HuH-7 (cell line): ENCODE measurements at regions not wholly inside any gene's neighbourhood (a gene's known extent, or its start where the extent isn't known, plus 50 kb on each side); places are given as distances from the start of the nearest gene placed in this dataset.
A peak's percentile ranks its signal among the peaks of the same experiment; 100 is the strongest.

Experiments used
- DNase-seq: peaks from one replicate; pipeline ENCODE4 v3.0.0; 2011; ENCODE audit warnings: low spot score

- no peak for DNase-seq
Observed at GRCh38 chr15:59953392-59953883, 50.7 kb upstream of the FOXB1 start.

- DNase-seq = no peak
Observed at GRCh38 chr15:59952960-59953359, 51.2 kb upstream of the FOXB1 start.

GRCh38 chr15:59950603-59951388 lies 53.3 kb upstream of the FOXB1 start:
- no peak for DNase-seq

GRCh38 chr15:59948924-59949613 lies 55.0 kb upstream of the FOXB1 start:
- no peak for DNase-seq

- DNase-seq = no peak
Observed at GRCh38 chr15:59946084-59946483, 58.0 kb upstream of the FOXB1 start.

- no peak for DNase-seq
Observed at GRCh38 chr15:59945036-59945435, 59.1 kb upstream of the FOXB1 start.

- no peak for DNase-seq
Observed at GRCh38 chr15:59941612-59942011, 62.5 kb upstream of the FOXB1 start.

- no peak for DNase-seq
Observed at GRCh38 chr15:59940928-59941327, 63.2 kb upstream of the FOXB1 start.

- no peak for DNase-seq
Observed at GRCh38 chr15:59940456-59940855, 63.7 kb upstream of the FOXB1 start.

- DNase-seq = no peak
Observed at GRCh38 chr15:59936741-59937140, 67.4 kb upstream of the FOXB1 start.

GRCh38 chr15:59933607-59934006 lies 70.5 kb upstream of the FOXB1 start:
- no peak for DNase-seq

GRCh38 chr15:59931646-59932261 lies 72.4 kb upstream of the FOXB1 start:
- no peak for DNase-seq

GRCh38 chr15:59924812-59925522 lies 79.1 kb upstream of the FOXB1 start:
- no peak for DNase-seq

GRCh38 chr15:59924096-59924495 lies 80.0 kb upstream of the FOXB1 start:
- no peak for DNase-seq

GRCh38 chr15:59923508-59923907 lies 80.6 kb upstream of the FOXB1 start:
- DNase-seq = no peak

GRCh38 chr15:59918994-59919951 lies 84.8 kb upstream of the FOXB1 start:
- no peak for DNase-seq

GRCh38 chr15:59917504-59918157 lies 86.5 kb upstream of the FOXB1 start:
- peak; percentile 64 for DNase-seq

- DNase-seq = no peak
Observed at GRCh38 chr15:59906046-59906445, 98.1 kb upstream of the FOXB1 start.

- DNase-seq = no peak
Observed at GRCh38 chr15:59905176-59905575, 98.9 kb upstream of the FOXB1 start.

GRCh38 chr15:59904450-59905135 lies 99.5 kb upstream of the FOXB1 start:
- no peak for DNase-seq
